GM18502 (cell line): ENCODE measurements at regions not wholly inside any gene's neighbourhood (a gene's known extent, or its start where the extent isn't known, plus 50 kb on each side); places are given as distances from the start of the nearest gene placed in this dataset.
"Not testable (repeated sequence)": the region's sequence is repeated elsewhere in the genome, so short reads cannot be mapped to it uniquely, and the experiment has no call there.

Experiments used
- ATAC-seq: cut with Tn5 transposase; IDR thresholded peaks from one replicate; pipeline ENCODE4 v1.9.1; 2021; ENCODE audit warnings: mild to moderate bottlenecking; ENCODE audit not compliant: unreplicated experiment, poor library complexity

- no peak for ATAC-seq
These were observed 265.0 kb upstream of the TCERG1L start for GRCh38 chr10:131576341-131577177.

GRCh38 chr10:131577178-131577555, 265.6 kb upstream of the TCERG1L start:
- no peak for ATAC-seq

GRCh38 chr10:131577786-131578471, 266.4 kb upstream of the TCERG1L start:
- ATAC-seq, result no peak

- no peak for ATAC-seq
These were observed 267.0 kb upstream of the TCERG1L start for GRCh38 chr10:131578472-131578970.

- no peak for ATAC-seq
These were observed 267.9 kb upstream of the TCERG1L start for GRCh38 chr10:131579251-131580071.

- ATAC-seq, result no peak
These were observed 268.6 kb upstream of the TCERG1L start for GRCh38 chr10:131580076-131580652.

- no peak for ATAC-seq
These were observed 269.2 kb upstream of the TCERG1L start for GRCh38 chr10:131580674-131581073.

- ATAC-seq, result not testable (repeated sequence)
These were observed 270.0 kb upstream of the TCERG1L start for GRCh38 chr10:131581547-131581946.

- no peak for ATAC-seq
These were observed 272.8 kb upstream of the TCERG1L start for GRCh38 chr10:131584287-131584686.

- no peak for ATAC-seq
These were observed 274.2 kb upstream of the TCERG1L start for GRCh38 chr10:131585761-131586160.

GRCh38 chr10:131586958-131587357, 275.4 kb upstream of the TCERG1L start:
- no peak for ATAC-seq

GRCh38 chr10:131587976-131588680, 276.6 kb upstream of the TCERG1L start:
- no peak for ATAC-seq

- ATAC-seq, result no peak
These were observed 277.2 kb upstream of the TCERG1L start for GRCh38 chr10:131588704-131589220.

- ATAC-seq, result no peak
These were observed 279.0 kb upstream of the TCERG1L start for GRCh38 chr10:131590567-131590966.

GRCh38 chr10:131591936-131592335, 280.4 kb upstream of the TCERG1L start:
- no peak for ATAC-seq

- ATAC-seq, result no peak
These were observed 291.6 kb upstream of the PPP2R2D start for GRCh38 chr10:131609176-131609575.

GRCh38 chr10:131615150-131615549, 285.7 kb upstream of the PPP2R2D start:
- no peak for ATAC-seq

- ATAC-seq, result no peak
These were observed 284.8 kb upstream of the PPP2R2D start for GRCh38 chr10:131616040-131616439.

GRCh38 chr10:131617113-131617858, 283.5 kb upstream of the PPP2R2D start:
- ATAC-seq, result no peak
